Upper lobe of right lung (tissue), 1 donor: ENCODE measurements at regions not wholly inside any gene's neighbourhood (a gene's known extent, or its start where the extent isn't known, plus 50 kb on each side); places are given as distances from the start of the nearest gene placed in this dataset.
"Not testable (repeated sequence)": the region's sequence is repeated elsewhere in the genome, so short reads cannot be mapped to it uniquely, and the experiment has no call there.

Source experiments
- ATAC-seq: fragments of 200-7000 bp; cut with Tn5 transposase; one replicate; pipeline ENCODE4 v1.9.1; 2020; ENCODE audit warnings: mild to moderate bottlenecking, moderate library complexity
- DNase-seq: peaks from one replicate; pipeline ENCODE4 v3.0.0-alpha.2; 2020
- H3K27ac ChIP-seq: fragments of 200-600 bp; one replicate; pipeline ENCODE4 v1.8.0; 2022
- H3K27me3 ChIP-seq: fragments of 200-600 bp; one replicate; pipeline ENCODE4 v1.8.0; 2022; ENCODE audit warnings: mild to moderate bottlenecking
- H3K36me3 ChIP-seq: fragments of 200-600 bp; one replicate; pipeline ENCODE4 v1.8.0; 2022
- H3K4me1 ChIP-seq: fragments of 200-600 bp; one replicate; pipeline ENCODE4 v1.8.0; 2022
- H3K4me3 ChIP-seq: fragments of 200-600 bp; one replicate; pipeline ENCODE4 v1.8.0; 2022; ENCODE audit warnings: mild to moderate bottlenecking
- H3K9me3 ChIP-seq: fragments of 200-600 bp; one replicate; pipeline ENCODE4 v1.8.0; 2022
- CTCF ChIP-seq: fragments of 200-600 bp; IDR thresholded peaks from one replicate; pipeline ENCODE4 v1.8.0; 2022; ENCODE audit warnings: antibody characterized with exemption
- intact Hi-C: fragments of 100-400 bp; cut with DNase I; formaldehyde crosslinking; loops from one replicate; pipeline ENCODE4 v1.11.0; 2022
- donor health status: DM: no; HTN: yes; CAD: no; lungs with severe emphysema.

- intact Hi-C loops = no loop called here
- no peak overlapping the region for H3K4me3 ChIP-seq
- DNase-seq (no peak), ATAC-seq (no peak)
- no peaks in the 10 kb centered on the region for H3K36me3 ChIP-seq
- H3K27ac ChIP-seq = no peak overlapping the region
- H3K9me3 ChIP-seq = no peaks in the 10 kb centered on the region
- H3K27me3 ChIP-seq = no peaks in the 10 kb centered on the region
- no peaks in the 10 kb centered on the region for H3K4me1 ChIP-seq
- no peak for TF ChIP-seq CTCF
Observed at GRCh38 chr4:26207631-26208030, 113.2 kb upstream of the RBPJ start.

GRCh38 chr4:26208237-26208994 is 112.4 kb upstream of the RBPJ start:
- H3K4me1 ChIP-seq = no peaks in the 10 kb centered on the region
- no peaks in the 10 kb centered on the region for H3K27me3 ChIP-seq
- H3K4me3 ChIP-seq = no peak overlapping the region
- TF ChIP-seq CTCF = no peak
- no peaks in the 10 kb centered on the region for H3K9me3 ChIP-seq
- no peak for DNase-seq
- no peak for ATAC-seq
- no peaks in the 10 kb centered on the region for H3K36me3 ChIP-seq
- no peak overlapping the region for H3K27ac ChIP-seq
- intact Hi-C loops = no loop called here

- H3K4me3 ChIP-seq, H3K4me1 ChIP-seq, intact Hi-C loops, H3K27me3 ChIP-seq, H3K36me3 ChIP-seq, DNase-seq, H3K9me3 ChIP-seq, ATAC-seq, H3K27ac ChIP-seq: not testable (repeated sequence)
Observed at GRCh38 chr4:26209378-26209777, 111.4 kb upstream of the RBPJ start.

- Histone ChIP-seq H3K4me3 (no peak overlapping the region), H3K36me3 (no peaks in the 10 kb centered on the region), H3K9me3 (no peaks in the 10 kb centered on the region), H3K27ac (no peak overlapping the region), H3K27me3 (no peaks in the 10 kb centered on the region), H3K4me1 (no peaks in the 10 kb centered on the region)
- no peak for DNase-seq
- no peak for TF ChIP-seq CTCF
- no peak for ATAC-seq
- intact Hi-C loops = no loop called here
Observed at GRCh38 chr4:26212528-26212927, 108.3 kb upstream of the RBPJ start.

GRCh38 chr4:26213317-26213716 is 107.5 kb upstream of the RBPJ start:
- Histone ChIP-seq H3K4me1 (no peaks in the 10 kb centered on the region), H3K4me3 (no peak overlapping the region), H3K27ac (no peak overlapping the region), H3K9me3 (no peaks in the 10 kb centered on the region), H3K36me3 (no peaks in the 10 kb centered on the region), H3K27me3 (no peaks in the 10 kb centered on the region)
- ATAC-seq (no peak), DNase-seq (no peak)
- no peak for TF ChIP-seq CTCF
- intact Hi-C loops = no loop called here

GRCh38 chr4:26214994-26215393 is 105.8 kb upstream of the RBPJ start:
- no peaks in the 10 kb centered on the region for H3K27me3 ChIP-seq
- intact Hi-C loops = no loop called here
- no peaks in the 10 kb centered on the region for H3K9me3 ChIP-seq
- no peak for TF ChIP-seq CTCF
- ATAC-seq (no peak), DNase-seq (no peak)
- H3K27ac ChIP-seq = no peak overlapping the region
- H3K4me1 ChIP-seq = no peaks in the 10 kb centered on the region
- H3K4me3 ChIP-seq = no peak overlapping the region
- H3K36me3 ChIP-seq = no peaks in the 10 kb centered on the region
